Activated T-cell treated with anti-CD3 and anti-CD28 coated beads, Interleukin-2, amount 50 U/mL, for 4 hours (primary cell): ENCODE measurements at regions not wholly inside any gene's neighbourhood (a gene's known extent, or its start where the extent isn't known, plus 50 kb on each side); places are given as distances from the start of the nearest gene placed in this dataset.

ENCODE experiments used
- ATAC-seq, 2 donors: fragments of 200-7000 bp; cut with Tn5 transposase; one replicate each; pipeline ENCODE4 v1.10.0; 2021
- DNase-seq: peaks from one replicate; pipeline ENCODE4 v3.0.0-alpha.2; 2020
- H3K27me3 Mint-ChIP-seq: one replicate; pipeline ENCODE4 v1.8.0; 2021; ENCODE audit warnings: low read depth, mixed read lengths
- H3K36me3 Mint-ChIP-seq: one replicate; pipeline ENCODE4 v1.8.0; 2022; ENCODE audit warnings: mixed read lengths; ENCODE audit not compliant: insufficient read depth
- H3K4me1 Mint-ChIP-seq: one replicate; pipeline ENCODE4 v1.8.0; 2021; ENCODE audit warnings: low read depth, mixed read lengths
- H3K4me3 Mint-ChIP-seq: one replicate; pipeline ENCODE4 v1.8.0; 2021; ENCODE audit warnings: mild to moderate bottlenecking, moderate library complexity, mixed read lengths
- H3K9me3 Mint-ChIP-seq: one replicate; pipeline ENCODE4 v1.8.0; 2021; ENCODE audit warnings: mixed read lengths

GRCh38 chr7:155202106-155202871 is 95.4 kb upstream of the INSIG1 start:
- Mint-ChIP-seq H3K36me3 (peaks cover 3% of the 10 kb centered on the region), H3K4me3 (no peak overlapping the region), H3K4me1 (peaks cover 57% of the 10 kb centered on the region), H3K9me3 (peaks cover 12% of the 10 kb centered on the region), H3K27me3 (no peaks in the 10 kb centered on the region)
- DNase-seq (no peak), ATAC-seq (no peak)

GRCh38 chr7:155203059-155203881 is 94.4 kb upstream of the INSIG1 start:
- ATAC-seq (no peak), DNase-seq (no peak)
- peaks cover 12% of the 10 kb centered on the region for H3K9me3 Mint-ChIP-seq
- peaks cover 3% of the 10 kb centered on the region for H3K36me3 Mint-ChIP-seq
- no peak overlapping the region for H3K4me3 Mint-ChIP-seq
- peaks cover 54% of the 10 kb centered on the region for H3K4me1 Mint-ChIP-seq
- H3K27me3 Mint-ChIP-seq: no peaks in the 10 kb centered on the region

GRCh38 chr7:155203882-155204691 is 93.6 kb upstream of the INSIG1 start:
- H3K4me3 Mint-ChIP-seq: no peak overlapping the region
- no peaks in the 10 kb centered on the region for H3K27me3 Mint-ChIP-seq
- DNase-seq (no peak), ATAC-seq (no peak)
- H3K9me3 Mint-ChIP-seq: peaks cover 12% of the 10 kb centered on the region
- H3K36me3 Mint-ChIP-seq: peaks cover 3% of the 10 kb centered on the region
- peaks cover 50% of the 10 kb centered on the region for H3K4me1 Mint-ChIP-seq

GRCh38 chr7:155204744-155205367 is 92.8 kb upstream of the INSIG1 start:
- peaks cover 12% of the 10 kb centered on the region for H3K9me3 Mint-ChIP-seq
- H3K4me1 Mint-ChIP-seq: peaks cover 44% of the 10 kb centered on the region
- no peaks in the 10 kb centered on the region for H3K27me3 Mint-ChIP-seq
- peaks cover 3% of the 10 kb centered on the region for H3K36me3 Mint-ChIP-seq
- ATAC-seq (no peak), DNase-seq (no peak)
- H3K4me3 Mint-ChIP-seq: peak overlapping the region; percentile 85

GRCh38 chr7:155205368-155206317 is 92.0 kb upstream of the INSIG1 start:
- DNase-seq: peak; percentile 78

GRCh38 chr7:155206318-155207020 is 91.2 kb upstream of the INSIG1 start:
- Mint-ChIP-seq H3K9me3 (peaks cover 12% of the 10 kb centered on the region), H3K4me1 (peaks cover 45% of the 10 kb centered on the region), H3K27me3 (no peaks in the 10 kb centered on the region), H3K4me3 (peak overlapping the region; percentile 85), H3K36me3 (peaks cover 3% of the 10 kb centered on the region)
- ATAC-seq (peak; percentile 24 to 41), DNase-seq (peak; percentile 64)

More at GRCh38 chr7:155205368-155206317, 92.0 kb upstream of the INSIG1 start:
- Mint-ChIP-seq H3K36me3 (peaks cover 3% of the 10 kb centered on the region), H3K27me3 (no peaks in the 10 kb centered on the region), H3K4me3 (peak overlapping the region; percentile 85), H3K9me3 (peaks cover 12% of the 10 kb centered on the region), H3K4me1 (peaks cover 44% of the 10 kb centered on the region)
- ATAC-seq: peak; percentile 87 to 91

GRCh38 chr7:155207326-155208002 is 90.2 kb upstream of the INSIG1 start:
- Mint-ChIP-seq H3K9me3 (peaks cover 12% of the 10 kb centered on the region), H3K4me3 (no peak overlapping the region), H3K36me3 (peaks cover 3% of the 10 kb centered on the region), H3K4me1 (peaks cover 45% of the 10 kb centered on the region), H3K27me3 (no peaks in the 10 kb centered on the region)
- no peak for ATAC-seq
- DNase-seq: no peak

GRCh38 chr7:155208681-155209477 is 88.8 kb upstream of the INSIG1 start:
- Mint-ChIP-seq H3K27me3 (peaks cover 3% of the 10 kb centered on the region), H3K4me1 (peaks cover 43% of the 10 kb centered on the region), H3K4me3 (no peak overlapping the region), H3K9me3 (peaks cover 12% of the 10 kb centered on the region), H3K36me3 (peaks cover 3% of the 10 kb centered on the region)
- no peak for ATAC-seq
- no peak for DNase-seq

GRCh38 chr7:155209478-155210319 is 88.0 kb upstream of the INSIG1 start:
- H3K9me3 Mint-ChIP-seq: peaks cover 12% of the 10 kb centered on the region
- ATAC-seq (no peak), DNase-seq (no peak)
- H3K4me1 Mint-ChIP-seq: peaks cover 39% of the 10 kb centered on the region
- peaks cover 9% of the 10 kb centered on the region for H3K27me3 Mint-ChIP-seq
- no peak overlapping the region for H3K4me3 Mint-ChIP-seq
- peaks cover 3% of the 10 kb centered on the region for H3K36me3 Mint-ChIP-seq

GRCh38 chr7:155210356-155210755 is 87.3 kb upstream of the INSIG1 start:
- ATAC-seq (no peak), DNase-seq (no peak)
- Mint-ChIP-seq H3K36me3 (peaks cover 3% of the 10 kb centered on the region), H3K4me1 (peaks cover 32% of the 10 kb centered on the region), H3K4me3 (no peak overlapping the region), H3K27me3 (peaks cover 9% of the 10 kb centered on the region), H3K9me3 (peaks cover 8% of the 10 kb centered on the region)

GRCh38 chr7:155211173-155211572 is 86.5 kb upstream of the INSIG1 start:
- Mint-ChIP-seq H3K9me3 (peaks cover 4% of the 10 kb centered on the region), H3K36me3 (no peaks in the 10 kb centered on the region), H3K27me3 (peaks cover 9% of the 10 kb centered on the region), H3K4me1 (peaks cover 26% of the 10 kb centered on the region), H3K4me3 (no peak overlapping the region)
- no peak for DNase-seq
- no peak for ATAC-seq
